SU-DHL-6 (cell line): ENCODE measurements at regions not wholly inside any gene's neighbourhood (a gene's known extent, or its start where the extent isn't known, plus 50 kb on each side); places are given as distances from the start of the nearest gene placed in this dataset.

Source experiments
- H2AFZ ChIP-seq: fragments of 200-600 bp; sonication (generic); 2 replicates; pipeline ENCODE4 v1.6.1; 2014; ENCODE audit warnings: low read depth, mild to moderate bottlenecking, moderate library complexity, mixed read lengths, antibody characterized with exemption, low read length; ENCODE audit not compliant: severe bottlenecking
- H3F3A ChIP-seq: fragments of 200-600 bp; shearing (Covaris generic); 2 replicates; pipeline ENCODE4 v1.6.0; 2016; ENCODE audit warnings: antibody characterized with exemption, mild to moderate bottlenecking; ENCODE audit not compliant: insufficient read depth
- H3K27ac ChIP-seq: fragments of 200-600 bp; sonication (generic); 2 replicates; pipeline ENCODE4 v1.5.1; 2016; ENCODE audit warnings: low read depth, mild to moderate bottlenecking, low read length, moderate library complexity, mixed read lengths
- H3K27me3 ChIP-seq: fragments of 200-600 bp; sonication (generic), shearing (Covaris generic); 2 replicates; pipeline ENCODE4 v1.6.0; 2014; ENCODE audit warnings: mild to moderate bottlenecking, low read length
- H3K36me3 ChIP-seq: fragments of 200-600 bp; sonication (generic); 2 replicates; pipeline ENCODE4 v1.6.1; 2014; ENCODE audit warnings: mild to moderate bottlenecking, low read length, mixed read lengths
- H3K4me2 ChIP-seq: fragments of 300-600, 200-600 bp; shearing (Covaris generic), sonication (generic); 2 replicates; pipeline ENCODE4 v1.6.0; 2014; ENCODE audit warnings: low read length, low read depth, mild to moderate bottlenecking; ENCODE audit not compliant: poor library complexity, severe bottlenecking
- H3K4me3 ChIP-seq: fragments of 200-600 bp; sonication (generic); 2 replicates; pipeline ENCODE4 v1.5.1; 2014; ENCODE audit warnings: antibody characterized with exemption, low read length, mild to moderate bottlenecking, mixed read lengths; ENCODE audit not compliant: insufficient read depth, poor library complexity, severe bottlenecking
- H3K79me2 ChIP-seq: fragments of 200-600 bp; sonication (generic); 2 replicates; pipeline ENCODE4 v1.6.1; 2014; ENCODE audit warnings: mild to moderate bottlenecking, low read length, moderate library complexity; ENCODE audit not compliant: insufficient read depth
- H3K9ac ChIP-seq: fragments of 200-600 bp; sonication (generic); 2 replicates; pipeline ENCODE4 v1.7.0; 2014; ENCODE audit warnings: mild to moderate bottlenecking, low read length
- H3K9me2 ChIP-seq: fragments of 200-600 bp; sonication (generic); replicated peaks from 2 replicates; pipeline ENCODE4 v1.6.1; 2014; ENCODE audit warnings: low read length; ENCODE audit not compliant: insufficient read depth
- H3K9me3 ChIP-seq: fragments of 200-600 bp; sonication (generic); 2 replicates; pipeline ENCODE4 v1.6.1; 2014; ENCODE audit warnings: low read length, mixed read lengths; ENCODE audit not compliant: insufficient read depth
- H4K20me1 ChIP-seq: fragments of 200-600 bp; sonication (generic); 2 replicates; pipeline ENCODE4 v1.6.1; 2014; ENCODE audit warnings: low read depth, mild to moderate bottlenecking, antibody characterized with exemption, low read length, moderate library complexity, mixed read lengths
- CTCF ChIP-seq: fragments of 200-600 bp; sonication (generic); IDR thresholded peaks from one replicate; pipeline ENCODE4 v1.5.1; 2017; ENCODE audit warnings: antibody characterized with exemption, mild to moderate bottlenecking, low read length, moderate library complexity; ENCODE audit not compliant: insufficient read depth, poor library complexity, severe bottlenecking
- EZH2phosphoT487 ChIP-seq: fragments of 200-600 bp; sonication (generic), shearing (Covaris generic); conservative IDR thresholded peaks from 2 replicates; pipeline ENCODE4 v1.6.1; 2018; ENCODE audit warnings: mild to moderate bottlenecking, antibody characterized with exemption, low read length, moderate library complexity, mixed read lengths

DNA sequence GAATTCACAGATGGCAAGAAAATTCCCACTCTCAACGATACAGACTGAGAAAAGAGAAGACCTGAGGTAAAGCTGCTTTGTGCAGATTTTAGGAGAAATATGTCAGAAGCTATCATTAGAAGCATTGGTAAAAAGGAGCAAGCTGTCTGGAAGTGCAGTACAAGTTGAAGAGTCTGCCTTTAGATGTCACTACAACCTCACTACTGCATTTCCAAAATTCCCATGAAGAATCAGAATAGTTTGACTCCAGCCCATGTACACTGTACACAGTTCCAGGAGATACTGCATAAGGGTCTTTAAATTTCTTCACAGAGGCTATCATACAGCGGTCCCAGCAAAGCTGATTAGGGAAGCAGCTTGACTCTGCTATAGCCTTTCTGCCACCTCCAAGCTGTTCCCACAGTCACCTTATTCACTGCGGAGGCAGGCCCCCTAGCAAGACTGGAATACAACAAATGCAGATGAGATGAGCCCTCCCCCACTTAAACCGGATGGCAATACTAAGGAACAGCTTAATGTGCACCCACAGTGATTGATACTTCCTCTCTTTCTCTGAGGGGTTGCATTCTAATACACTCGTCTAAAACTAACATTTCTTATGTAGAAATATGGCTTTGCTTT, 527.4 kb downstream of the TMEM182 start:
- Histone ChIP-seq H2AFZ (no peak overlapping the region), H4K20me1 (no peaks in the 10 kb centered on the region), H3F3A (no peaks in the 10 kb centered on the region), H3K9me3 (no peaks in the 10 kb centered on the region), H3K4me2 (no peak overlapping the region), H3K79me2 (no peaks in the 10 kb centered on the region), H3K27me3 (no peaks in the 10 kb centered on the region), H3K9ac (no peak overlapping the region), H3K4me3 (no peak overlapping the region), H3K27ac (no peak overlapping the region), H3K36me3 (no peaks in the 10 kb centered on the region), H3K9me2 (no peaks in the 10 kb centered on the region)
- TF ChIP-seq EZH2phosphoT487 (no peak), CTCF (no peak)

GRCh38 chr2:103292573-103292972, 530.7 kb downstream of the TMEM182 start:
- H3K27me3 ChIP-seq: no peaks in the 10 kb centered on the region
- H3K27ac ChIP-seq: no peak overlapping the region

DNA sequence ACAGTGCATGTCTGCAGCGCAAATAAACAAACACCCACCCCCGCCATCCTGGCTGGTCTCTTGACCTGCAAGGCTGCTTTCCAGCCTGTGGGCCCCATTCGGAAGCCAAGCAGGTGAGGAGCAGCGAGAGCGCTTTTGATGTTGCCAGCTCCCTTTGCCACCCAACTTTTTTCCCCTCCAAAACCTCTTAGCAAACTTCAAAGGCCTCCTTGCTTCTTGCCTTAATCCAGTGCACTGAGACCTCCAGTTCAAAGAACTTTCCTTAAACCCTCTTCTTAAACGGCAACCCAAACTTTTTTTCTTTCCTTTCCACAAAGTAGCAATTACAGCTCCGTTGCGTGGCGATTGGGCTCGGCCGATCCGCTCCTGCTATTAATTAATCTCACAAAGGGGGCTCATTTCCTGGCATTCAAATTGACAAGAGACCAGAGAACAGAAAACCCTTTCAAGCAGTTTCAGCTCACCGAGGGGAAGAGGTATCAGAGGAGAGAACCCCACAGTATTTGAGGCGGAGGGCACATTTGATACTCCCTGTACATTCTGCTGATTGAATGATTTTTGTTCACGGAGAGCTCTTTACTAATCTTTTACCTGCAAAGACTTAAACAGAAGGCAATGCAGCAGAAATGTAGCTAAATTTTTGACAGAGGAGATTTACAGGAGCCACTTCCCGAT, 531.4 kb downstream of the TMEM182 start:
- no peaks in the 10 kb centered on the region for H3F3A ChIP-seq
- H3K79me2 ChIP-seq: no peaks in the 10 kb centered on the region
- H3K4me3 ChIP-seq: no peak overlapping the region
- no peak overlapping the region for H3K4me2 ChIP-seq
- no peaks in the 10 kb centered on the region for H3K36me3 ChIP-seq
- H3K27me3 ChIP-seq: no peaks in the 10 kb centered on the region
- no peaks in the 10 kb centered on the region for H3K9me3 ChIP-seq
- H2AFZ ChIP-seq: no peak overlapping the region
- no peak for TF ChIP-seq CTCF
- TF ChIP-seq EZH2phosphoT487: no peak
- no peak overlapping the region for H3K9ac ChIP-seq
- H3K27ac ChIP-seq: no peak overlapping the region
- H3K9me2 ChIP-seq: no peaks in the 10 kb centered on the region
- no peaks in the 10 kb centered on the region for H4K20me1 ChIP-seq

More at GRCh38 chr2:103292573-103292972, 530.7 kb downstream of the TMEM182 start:
- Histone ChIP-seq H3K36me3 (no peaks in the 10 kb centered on the region), H3K79me2 (no peaks in the 10 kb centered on the region), H3K9ac (no peak overlapping the region), H3F3A (no peaks in the 10 kb centered on the region), H3K9me3 (no peaks in the 10 kb centered on the region), H3K4me2 (no peak overlapping the region), H3K4me3 (no peak overlapping the region), H3K9me2 (no peaks in the 10 kb centered on the region), H4K20me1 (no peaks in the 10 kb centered on the region), H2AFZ (no peak overlapping the region)
- TF ChIP-seq EZH2phosphoT487 (no peak), CTCF (no peak)
